Right atrium auricular region (tissue), 2 donors: ENCODE measurements at regions not wholly inside any gene's neighbourhood (a gene's known extent, or its start where the extent isn't known, plus 50 kb on each side); places are given as distances from the start of the nearest gene placed in this dataset.

Experiments used
- DNase-seq: peaks from one replicate; pipeline ENCODE4 v3.0.0-alpha.2; 2019; ENCODE audit warnings: low spot score
- H3K27ac ChIP-seq, 2 donors: fragments of 200-600 bp; sonication (generic); 1 replicate in 1 of 2; 2 replicates in 1 of 2; pipeline ENCODE4 v1.5.1; 2016 to 2019
- H3K27me3 ChIP-seq, 2 donors: fragments of 200-600 bp; sonication (generic); one replicate each; pipeline versions ENCODE4 v1.5.1 to v1.6.0; 2017 to 2019
- H3K36me3 ChIP-seq: fragments of 200-600 bp; sonication (generic); one replicate; pipeline ENCODE4 v1.5.1; 2016
- H3K4me1 ChIP-seq, 2 donors: fragments of 200-600 bp; sonication (generic); one replicate each; pipeline versions ENCODE4 v1.5.1 to v1.6.0; 2017 to 2019
- H3K4me3 ChIP-seq, 2 donors: fragments of 200-600 bp; sonication (generic); 1 replicate in 1 of 2; 2 replicates in 1 of 2; pipeline ENCODE4 v1.5.1; 2017 to 2019; ENCODE audit warnings: mild to moderate bottlenecking in 1 of 2, moderate library complexity in 1 of 2
- H3K9me3 ChIP-seq, 2 donors: fragments of 200-600 bp; sonication (generic); one replicate each; pipeline ENCODE4 v1.5.1; 2019
- CTCF ChIP-seq, 2 donors: fragments of 200-600 bp; sonication (generic); IDR thresholded peaks; one replicate each; pipeline ENCODE4 v1.5.1; 2019; ENCODE audit warnings: antibody characterized with exemption in 2 of 2

- TF ChIP-seq CTCF (IDR thresholded peaks at IDR 0.05) = no peak
- Histone ChIP-seq H3K4me3 (no peak overlapping the region), H3K27ac (no peak overlapping the region), H3K36me3 (no peaks in the 10 kb centered on the region), H3K4me1 (no peaks in the 10 kb centered on the region), H3K27me3 (no peaks in the 10 kb centered on the region), H3K9me3 (no peaks in the 10 kb centered on the region)
- no peak for DNase-seq
Measured at GRCh38 chr2:191757208-191757607, 79.3 kb downstream of the NABP1 start.

DNA sequence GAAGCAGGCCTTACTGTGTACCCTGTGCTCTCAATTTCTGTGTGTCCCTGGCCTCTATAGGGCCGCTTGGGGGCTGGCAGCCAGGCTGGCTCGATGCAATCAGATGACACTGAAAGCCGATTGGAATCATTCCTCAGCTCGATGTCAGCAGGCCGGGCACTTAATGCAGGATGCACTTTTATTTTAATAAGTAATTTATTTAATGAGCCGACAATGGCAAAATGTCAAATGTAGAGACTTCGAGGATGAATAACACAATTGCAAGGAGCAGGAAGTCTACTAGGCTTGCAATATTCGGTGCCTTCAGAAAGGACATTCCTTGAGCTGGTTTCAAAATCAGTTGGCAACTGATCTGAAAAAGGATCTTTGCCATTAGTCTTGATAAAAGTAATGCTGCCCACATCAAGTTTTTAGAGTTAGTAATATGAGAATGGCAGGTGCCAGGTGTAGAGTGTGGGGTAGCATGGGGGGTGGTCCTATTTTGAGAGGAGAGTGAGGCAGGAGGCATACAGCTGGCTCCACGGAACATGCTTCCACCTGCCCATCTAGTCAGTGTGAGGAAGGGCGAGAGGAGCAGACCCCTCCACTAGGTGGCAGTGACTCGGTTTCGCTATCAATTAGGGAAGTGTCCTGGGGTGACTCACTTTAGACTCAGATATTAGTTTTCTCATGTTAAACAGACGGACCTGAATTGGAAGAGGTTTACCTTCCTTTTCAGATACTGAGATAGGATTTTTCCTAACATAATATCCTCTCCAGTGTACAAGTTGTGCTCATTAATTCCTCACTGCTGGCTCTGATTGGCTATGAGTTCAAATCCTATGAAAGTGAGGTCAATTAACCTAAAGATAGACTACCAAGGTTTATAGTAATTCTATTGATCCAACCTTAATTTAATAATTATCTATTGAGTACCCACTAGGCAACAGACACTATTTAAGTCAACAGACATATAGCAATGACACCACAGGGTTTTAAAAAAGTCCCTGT, 80.9 kb downstream of the NABP1 start:
- Histone ChIP-seq H3K27ac (no peak overlapping the region), H3K27me3 (no peaks in the 10 kb centered on the region), H3K36me3 (no peaks in the 10 kb centered on the region), H3K4me1 (no peaks in the 10 kb centered on the region), H3K4me3 (no peak overlapping the region), H3K9me3 (no peaks in the 10 kb centered on the region)
- DNase-seq = no peak
- peak in 1 of 2 donors; percentile 56 for TF ChIP-seq CTCF (IDR thresholded peaks at IDR 0.05)

DNA sequence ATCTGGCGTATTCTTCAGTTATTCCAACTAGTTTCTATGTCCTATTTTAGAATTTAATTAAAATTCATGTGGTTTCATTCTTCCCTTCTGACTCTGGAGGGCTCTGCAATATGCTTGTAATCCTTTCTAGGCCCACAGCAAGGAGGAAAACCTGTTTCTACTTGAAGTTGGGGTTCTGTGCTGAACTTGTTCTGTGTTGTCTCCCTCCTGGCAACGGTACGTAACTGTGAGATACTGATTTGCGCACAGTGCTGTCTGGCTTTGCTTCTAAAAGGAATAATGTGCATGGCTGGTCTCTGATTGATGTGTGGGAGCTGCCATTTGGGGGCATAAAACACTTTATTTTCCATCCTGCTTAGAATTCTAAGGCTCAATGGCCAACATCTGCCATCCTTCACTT, 81.7 kb downstream of the NABP1 start:
- Histone ChIP-seq H3K4me3 (no peak overlapping the region), H3K36me3 (no peaks in the 10 kb centered on the region), H3K27ac (no peak overlapping the region), H3K9me3 (no peaks in the 10 kb centered on the region), H3K4me1 (no peaks in the 10 kb centered on the region), H3K27me3 (no peaks in the 10 kb centered on the region)
- TF ChIP-seq CTCF (IDR thresholded peaks at IDR 0.05) = no peak
- DNase-seq = no peak

GRCh38 chr2:191760655-191761262, 82.8 kb downstream of the NABP1 start:
- TF ChIP-seq CTCF (IDR thresholded peaks at IDR 0.05) = no peak
- Histone ChIP-seq H3K27me3 (no peaks in the 10 kb centered on the region), H3K4me1 (no peaks in the 10 kb centered on the region)

GRCh38 chr2:191773136-191773535, 73.8 kb downstream of the CAVIN2 start:
- DNase-seq = no peak
- peaks cover 0 to 7% of the 10 kb centered on the region in 2 donors for H3K9me3 ChIP-seq
- no peaks in the 10 kb centered on the region for H3K27me3 ChIP-seq
- no peaks in the 10 kb centered on the region for H3K4me1 ChIP-seq
- H3K27ac ChIP-seq = no peak overlapping the region
- no peak for TF ChIP-seq CTCF (IDR thresholded peaks at IDR 0.05)
- no peak overlapping the region for H3K4me3 ChIP-seq
- H3K36me3 ChIP-seq = no peaks in the 10 kb centered on the region

More at GRCh38 chr2:191760655-191761262, 82.8 kb downstream of the NABP1 start:
- H3K36me3 ChIP-seq = no peaks in the 10 kb centered on the region
- H3K4me3 ChIP-seq = no peak overlapping the region
- H3K27ac ChIP-seq = no peak overlapping the region
- no peak for DNase-seq
- H3K9me3 ChIP-seq = no peaks in the 10 kb centered on the region
